OCI-LY7 (cell line): ENCODE measurements at regions not wholly inside any gene's neighbourhood (a gene's known extent, or its start where the extent isn't known, plus 50 kb on each side); places are given as distances from the start of the nearest gene placed in this dataset.

Source experiments
- EZH2phosphoT487 ChIP-seq: fragments of 200-600 bp; sonication (generic); IDR thresholded peaks from 2 replicates; pipeline ENCODE4 v1.6.1; 2018; ENCODE audit warnings: low read depth, borderline replicate concordance, mild to moderate bottlenecking, mixed run types, antibody characterized with exemption, low read length, moderate library complexity, mixed read lengths
- TF ChIP-seq, protein P1 (sequence below): fragments of 200-600 bp; sonication (generic); conservative IDR thresholded peaks from 2 replicates; pipeline ENCODE4 v1.5.1; 2014; ENCODE audit warnings: mild to moderate bottlenecking, antibody characterized with exemption, low read length, moderate library complexity, mixed read lengths

GRCh38 chr6:27129917-27130316, 117.6 kb upstream of the PRSS16 start:
- TF ChIP-seq, protein P1, sequence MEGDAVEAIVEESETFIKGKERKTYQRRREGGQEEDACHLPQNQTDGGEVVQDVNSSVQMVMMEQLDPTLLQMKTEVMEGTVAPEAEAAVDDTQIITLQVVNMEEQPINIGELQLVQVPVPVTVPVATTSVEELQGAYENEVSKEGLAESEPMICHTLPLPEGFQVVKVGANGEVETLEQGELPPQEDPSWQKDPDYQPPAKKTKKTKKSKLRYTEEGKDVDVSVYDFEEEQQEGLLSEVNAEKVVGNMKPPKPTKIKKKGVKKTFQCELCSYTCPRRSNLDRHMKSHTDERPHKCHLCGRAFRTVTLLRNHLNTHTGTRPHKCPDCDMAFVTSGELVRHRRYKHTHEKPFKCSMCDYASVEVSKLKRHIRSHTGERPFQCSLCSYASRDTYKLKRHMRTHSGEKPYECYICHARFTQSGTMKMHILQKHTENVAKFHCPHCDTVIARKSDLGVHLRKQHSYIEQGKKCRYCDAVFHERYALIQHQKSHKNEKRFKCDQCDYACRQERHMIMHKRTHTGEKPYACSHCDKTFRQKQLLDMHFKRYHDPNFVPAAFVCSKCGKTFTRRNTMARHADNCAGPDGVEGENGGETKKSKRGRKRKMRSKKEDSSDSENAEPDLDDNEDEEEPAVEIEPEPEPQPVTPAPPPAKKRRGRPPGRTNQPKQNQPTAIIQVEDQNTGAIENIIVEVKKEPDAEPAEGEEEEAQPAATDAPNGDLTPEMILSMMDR, result no peak
- TF ChIP-seq EZH2phosphoT487, result no peak
